ENCODE measurements at regions not wholly inside any gene's neighbourhood (a gene's known extent, or its start where the extent isn't known, plus 50 kb on each side); places are given as distances from the start of the nearest gene placed in this dataset.

- in situ Hi-C loops (cut with MboI; ENCODE audit: low sequenced_read_pairs) = no loop called here
Measured at GRCh38 chr3:166877971-166878370, 502.1 kb downstream of the ZBBX start.

More at GRCh38 chr3:166877971-166878370, 502.1 kb downstream of the ZBBX start:
- H2BK120ac ChIP-seq (ENCODE audit: low read depth, low read length) = no peak overlapping the region
- H3K4me2 ChIP-seq (ENCODE audit: low read depth, low read length) = no peak overlapping the region
- intact Hi-C loops (cut with micrococcal nuclease) (no loop called here), dilution Hi-C loops (cut with HindIII; ENCODE audit: low sequenced_read_pairs, unreplicated experiment) (no loop called here)
- H3K27ac ChIP-seq (ENCODE audit: insufficient read depth, low read length) = no peak overlapping the region
- no peak overlapping the region for H3K14ac ChIP-seq (replicated peaks; ENCODE audit: low read depth, low read length)
- H2AFZ ChIP-seq (replicated peaks; ENCODE audit: low read length, poor library complexity) = no peak overlapping the region
- POLR2A ChIA-PET (ENCODE audit: unreplicated experiment) = no interaction called here
- no peaks in the 10 kb centered on the region for H3K27me3 ChIP-seq (ENCODE audit: control insufficient read depth, insufficient read depth, low read length)
- CTCF ChIA-PET = no interaction called here
- H3K4me3 ChIP-seq (ENCODE audit: insufficient read depth, low read depth, low read length) = no peak overlapping the region
- H2BK5ac ChIP-seq (ENCODE audit: low read depth, low read length, poor library complexity, severe bottlenecking) = no peak overlapping the region
- no TSS peak for BruUV-seq (replicated peaks)
- no peak overlapping the region for H2BK20ac ChIP-seq (ENCODE audit: low read depth, low read length)
- H3K56ac ChIP-seq (ENCODE audit: extremely low read depth, insufficient read depth, low read length) = no peak overlapping the region
- peaks cover 3% of the 10 kb centered on the region; the same call in 1 of the 2 replicates for H3K9me3 ChIP-seq (ENCODE audit: control insufficient read depth, insufficient read depth, low read length)
- no peak overlapping the region for H2AK9ac ChIP-seq (replicated peaks; ENCODE audit: low read depth, low read length, poor library complexity)
- H4K20me1 ChIP-seq (ENCODE audit: insufficient read depth, low read length) = no peaks in the 10 kb centered on the region
- H2AK5ac ChIP-seq (ENCODE audit: low read depth, low read length) = no peak overlapping the region
- H4K91ac ChIP-seq (ENCODE audit: insufficient read depth, low read depth, low read length) = no peak overlapping the region
- no peak for TF ChIP-seq USF2 (IDR thresholded peaks at IDR 0.05; ENCODE audit: low read depth, low read length)
- TF ChIP-seq ELK1 (IDR thresholded peaks at IDR 0.05; ENCODE audit: borderline replicate concordance, low read depth, low read length) = no peak
- no peak for TF ChIP-seq CHD1 (IDR thresholded peaks at IDR 0.05; ENCODE audit: low read depth, low read length)
- TF ChIP-seq MAFK (IDR thresholded peaks at IDR 0.05; ENCODE audit: low read depth, low read length) = no peak
- no peak for TF ChIP-seq POLR2A (IDR thresholded peaks at IDR 0.05; ENCODE audit: low read depth, low read length)
- no peak for TF ChIP-seq NFE2L2 (IDR thresholded peaks at IDR 0.05; ENCODE audit: low read depth, low read length)
- TF ChIP-seq RAD21 (IDR thresholded peaks at IDR 0.05; ENCODE audit: low read length) = no peak
- no peak for TF ChIP-seq MXI1 (IDR thresholded peaks at IDR 0.05; ENCODE audit: borderline replicate concordance, low read depth, low read length)
- no peak for TF ChIP-seq RFX5 (IDR thresholded peaks at IDR 0.05; ENCODE audit: low read depth, low read length)
- TF ChIP-seq CTCF (conservative IDR thresholded peaks at IDR 0.05; ENCODE audit: low read depth, low read length) = no peak
- no peak for TF ChIP-seq FOS (IDR thresholded peaks at IDR 0.05; ENCODE audit: low read depth, low read length)
- TF ChIP-seq RCOR1 (IDR thresholded peaks at IDR 0.05; ENCODE audit: insufficient replicate concordance, low read length) = no peak
- no peak for TF ChIP-seq CEBPB (IDR thresholded peaks at IDR 0.05; ENCODE audit: low read depth, low read length)
- TF ChIP-seq BHLHE40 (IDR thresholded peaks at IDR 0.05; ENCODE audit: low read depth, low read length) = no peak
- no peak for TF ChIP-seq SMC3 (IDR thresholded peaks at IDR 0.05; ENCODE audit: low read depth, low read length)
- no peaks in the 10 kb centered on the region for H3K79me1 ChIP-seq (ENCODE audit: low read depth in 1 of 2, low read length in 2 of 2)
- H3K18ac ChIP-seq (ENCODE audit: low read depth, low read length) = no peak overlapping the region
- no peak overlapping the region for H2BK15ac ChIP-seq (ENCODE audit: low read depth, low read length)
- ATAC-seq (ENCODE audit: low read depth) (no peak), DNase-seq (no peak)
- H3K9ac ChIP-seq (ENCODE audit: low read depth, low read length) = no peak overlapping the region
- no peaks in the 10 kb centered on the region for H3K9me1 ChIP-seq (ENCODE audit: insufficient read depth, low read length)
- no peaks in the 10 kb centered on the region for H3K4me1 ChIP-seq (ENCODE audit: control insufficient read depth, insufficient read depth, low read length)
- H3K23ac ChIP-seq (ENCODE audit: low read depth, low read length) = no peak overlapping the region
- no peak overlapping the region for H4K5ac ChIP-seq (ENCODE audit: low read depth, low read length)
- no peak overlapping the region for H3K4ac ChIP-seq (ENCODE audit: low read depth, low read length)
- no peak overlapping the region for H4K8ac ChIP-seq (ENCODE audit: low read depth in 2 of 2, low read length in 2 of 2)
- no peaks in the 10 kb centered on the region for H3K36me3 ChIP-seq (ENCODE audit: control insufficient read depth, insufficient read depth, low read length)

Measured in IMR-90 (cell line).